ENCODE measurements at regions not wholly inside any gene's neighbourhood (a gene's known extent, or its start where the extent isn't known, plus 50 kb on each side); places are given as distances from the start of the nearest gene placed in this dataset.
"Not testable (repeated sequence)": the region's sequence is repeated elsewhere in the genome, so short reads cannot be mapped to it uniquely, and the experiment has no call there.

- DNase-seq = no peak
- Mint-ChIP-seq H3K4me1 (ENCODE audit: low read depth) (peaks cover 86% of the 10 kb centered on the region), H3K9me3 (no peaks in the 10 kb centered on the region), H3K27me3 (ENCODE audit: insufficient read depth) (no peaks in the 10 kb centered on the region; the same call in 1 of the 2 replicates), H3K4me3 (no peak overlapping the region), H3K27ac (no peak overlapping the region), H3K36me3 (ENCODE audit: low read depth) (peaks cover 5% of the 10 kb centered on the region; the same call in 1 of the 2 replicates)
- no peak for TF ChIP-seq CTCF (IDR thresholded peaks at IDR 0.05)
Measured at GRCh38 chr9:97771641-97772040, 74.5 kb upstream of the XPA start.

GRCh38 chr9:97772145-97772544, 75.0 kb upstream of the XPA start:
- peaks cover 5% of the 10 kb centered on the region; the same call in 1 of the 2 replicates for H3K36me3 Mint-ChIP-seq (ENCODE audit: low read depth)
- no peaks in the 10 kb centered on the region for H3K9me3 Mint-ChIP-seq
- TF ChIP-seq CTCF (IDR thresholded peaks at IDR 0.05) = no peak
- H3K4me3 Mint-ChIP-seq = no peak overlapping the region
- H3K27me3 Mint-ChIP-seq (ENCODE audit: insufficient read depth) = no peaks in the 10 kb centered on the region; the same call in 1 of the 2 replicates
- peaks cover 81% of the 10 kb centered on the region for H3K4me1 Mint-ChIP-seq (ENCODE audit: low read depth)
- no peak for DNase-seq
- no peak overlapping the region for H3K27ac Mint-ChIP-seq

GRCh38 chr9:97773091-97773490, 76.0 kb upstream of the XPA start:
- peaks cover 3% of the 10 kb centered on the region for H3K9me3 Mint-ChIP-seq
- no peak for DNase-seq
- H3K36me3 Mint-ChIP-seq (ENCODE audit: low read depth) = peaks cover 13% of the 10 kb centered on the region
- H3K4me1 Mint-ChIP-seq (ENCODE audit: low read depth) = peaks cover 71% of the 10 kb centered on the region
- no peaks in the 10 kb centered on the region for H3K27me3 Mint-ChIP-seq (ENCODE audit: insufficient read depth)
- TF ChIP-seq CTCF (IDR thresholded peaks at IDR 0.05) = no peak
- no peak overlapping the region for H3K27ac Mint-ChIP-seq
- H3K4me3 Mint-ChIP-seq = no peak overlapping the region

GRCh38 chr9:97773723-97774122, 76.6 kb upstream of the XPA start:
- peaks cover 9% of the 10 kb centered on the region for H3K9me3 Mint-ChIP-seq
- TF ChIP-seq CTCF (IDR thresholded peaks at IDR 0.05) = no peak
- DNase-seq = peak; percentile 51
- no peaks in the 10 kb centered on the region for H3K27me3 Mint-ChIP-seq (ENCODE audit: insufficient read depth)
- peaks cover 20% of the 10 kb centered on the region for H3K36me3 Mint-ChIP-seq (ENCODE audit: low read depth)
- no peak overlapping the region for H3K4me3 Mint-ChIP-seq
- H3K27ac Mint-ChIP-seq = no peak overlapping the region
- H3K4me1 Mint-ChIP-seq (ENCODE audit: low read depth) = peaks cover 65% of the 10 kb centered on the region

GRCh38 chr9:97774673-97775072, 77.5 kb upstream of the XPA start:
- Mint-ChIP-seq H3K4me1 (ENCODE audit: low read depth) (peaks cover 56% of the 10 kb centered on the region), H3K9me3 (peaks cover 16% of the 10 kb centered on the region), H3K36me3 (ENCODE audit: low read depth) (peaks cover 26% of the 10 kb centered on the region), H3K27me3 (ENCODE audit: insufficient read depth) (no peaks in the 10 kb centered on the region), H3K4me3 (no peak overlapping the region), H3K27ac (no peak overlapping the region)
- no peak for DNase-seq
- TF ChIP-seq CTCF (IDR thresholded peaks at IDR 0.05) = no peak

GRCh38 chr9:97778740-97779139, 74.3 kb upstream of the FOXE1 start:
- not testable (repeated sequence) for H3K27me3 Mint-ChIP-seq (ENCODE audit: insufficient read depth); H3K4me3 Mint-ChIP-seq; H3K27ac Mint-ChIP-seq; DNase-seq
- Mint-ChIP-seq H3K9me3 (peaks cover 24% of the 10 kb centered on the region), H3K4me1 (ENCODE audit: low read depth) (peaks cover 15% of the 10 kb centered on the region), H3K36me3 (ENCODE audit: low read depth) (peaks cover 35% of the 10 kb centered on the region)
